ENCODE measurements at regions not wholly inside any gene's neighbourhood (a gene's known extent, or its start where the extent isn't known, plus 50 kb on each side); places are given as distances from the start of the nearest gene placed in this dataset.

DNA sequence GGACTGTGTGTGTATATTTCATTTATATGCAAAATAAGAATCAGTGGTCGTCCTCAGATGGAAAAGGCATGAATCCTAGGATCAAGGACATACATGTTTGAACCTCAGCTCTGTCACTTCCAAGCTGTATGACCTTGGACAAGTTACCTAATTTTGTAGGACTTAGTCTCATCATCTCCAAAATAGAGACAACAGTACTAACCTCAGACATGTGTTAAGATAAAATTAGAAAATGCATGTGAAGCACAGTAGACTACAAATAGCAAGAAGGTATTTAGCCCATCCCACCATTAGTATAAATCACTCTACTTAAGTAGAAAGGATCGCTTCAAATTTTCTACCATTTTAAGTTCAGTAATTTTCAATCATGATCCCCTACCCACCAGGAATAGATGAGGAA, 309.8 kb downstream of the ZEB2 start:
- Histone ChIP-seq H3K4me3 (ENCODE audit: low read depth in 1 of 2, low read length in 2 of 2) (no peak overlapping the region), H3K4me1 (ENCODE audit: control insufficient read depth in 1 of 2, insufficient read depth in 2 of 2, low read length in 2 of 2) (no peaks in the 10 kb centered on the region), H3K9me3 (ENCODE audit: control insufficient read depth in 1 of 2, low read length in 2 of 2) (no peaks in the 10 kb centered on the region), H3K27ac (ENCODE audit: low read length) (no peak overlapping the region), H3K36me3 (ENCODE audit: control insufficient read depth in 1 of 2, insufficient read depth in 2 of 2, low read length in 2 of 2) (no peaks in the 10 kb centered on the region), H3K27me3 (ENCODE audit: low read depth, low read length) (no peaks in the 10 kb centered on the region)

DNA sequence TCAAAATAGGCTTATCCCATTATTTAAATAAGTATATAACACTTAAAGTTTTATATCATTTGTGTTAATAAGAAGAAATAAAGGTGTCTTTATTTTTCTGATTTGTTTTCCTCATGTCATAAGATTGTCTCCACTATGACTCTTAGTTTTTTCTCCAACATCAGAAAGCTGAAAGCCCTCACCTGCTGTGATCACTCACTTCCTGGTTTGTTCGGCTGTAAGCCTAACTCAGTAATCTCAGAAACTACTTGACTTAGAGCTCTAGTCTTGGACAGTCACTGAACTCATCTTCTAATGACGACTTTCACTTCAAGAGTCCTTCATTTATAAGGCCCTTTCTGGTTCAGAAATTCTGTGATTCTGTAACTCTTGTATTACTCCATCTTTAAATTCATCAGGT, 311.0 kb downstream of the ZEB2 start:
- no peak overlapping the region for H3K4me3 ChIP-seq (ENCODE audit: low read depth in 1 of 2, low read length in 2 of 2)
- H3K4me1 ChIP-seq (ENCODE audit: control insufficient read depth in 1 of 2, insufficient read depth in 2 of 2, low read length in 2 of 2) = no peaks in the 10 kb centered on the region
- H3K9me3 ChIP-seq (ENCODE audit: control insufficient read depth in 1 of 2, low read length in 2 of 2) = no peaks in the 10 kb centered on the region

GRCh38 chr2:144206019-144206418, 313.9 kb downstream of the ZEB2 start:
- no peak overlapping the region for H3K4me3 ChIP-seq (ENCODE audit: low read depth in 1 of 2, low read length in 2 of 2)
- no peak overlapping the region for H3K27ac ChIP-seq (ENCODE audit: low read length)
- H3K27me3 ChIP-seq (ENCODE audit: low read depth, low read length) = no peaks in the 10 kb centered on the region
- no peaks in the 10 kb centered on the region for H3K36me3 ChIP-seq (ENCODE audit: control insufficient read depth in 1 of 2, insufficient read depth in 2 of 2, low read length in 2 of 2)
- H3K4me1 ChIP-seq (ENCODE audit: control insufficient read depth in 1 of 2, insufficient read depth in 2 of 2, low read length in 2 of 2) = no peaks in the 10 kb centered on the region
- H3K9me3 ChIP-seq (ENCODE audit: control insufficient read depth in 1 of 2, low read length in 2 of 2) = no peaks in the 10 kb centered on the region

More for the DNA sequence above, 311.0 kb downstream of the ZEB2 start:
- H3K36me3 ChIP-seq (ENCODE audit: control insufficient read depth in 1 of 2, insufficient read depth in 2 of 2, low read length in 2 of 2) = no peaks in the 10 kb centered on the region
- H3K27ac ChIP-seq (ENCODE audit: low read length) = no peak overlapping the region
- no peaks in the 10 kb centered on the region for H3K27me3 ChIP-seq (ENCODE audit: low read depth, low read length)

DNA sequence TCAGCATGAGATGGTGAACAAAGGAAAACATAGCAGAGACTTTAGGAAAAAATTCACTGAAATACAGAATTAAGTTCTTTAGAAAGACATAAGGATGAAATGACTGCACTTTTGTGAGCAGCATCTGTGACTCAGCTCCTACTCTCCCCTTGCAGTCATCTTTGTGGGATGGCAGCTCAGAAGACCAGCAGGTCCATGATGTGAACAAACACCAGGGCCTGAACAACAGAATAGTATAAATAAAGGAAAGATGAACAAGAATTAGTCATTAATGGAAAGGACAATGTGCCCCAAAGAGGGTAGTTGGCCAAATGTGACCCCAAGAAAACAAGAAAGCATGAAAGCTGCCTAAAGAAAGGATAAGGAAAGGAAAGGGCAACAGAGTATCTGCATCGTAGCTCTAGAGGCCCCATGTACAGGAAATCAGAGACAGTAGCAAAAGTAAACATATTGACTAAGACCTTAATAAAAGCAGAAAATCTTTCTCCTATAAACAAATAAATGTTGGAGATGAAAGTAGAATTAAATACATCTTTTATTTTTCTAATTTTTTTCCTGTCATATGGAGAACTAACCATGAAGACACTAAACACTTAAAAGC, 318.0 kb downstream of the ZEB2 start:
- H3K27ac ChIP-seq (ENCODE audit: low read length) = no peak overlapping the region
- H3K27me3 ChIP-seq (ENCODE audit: low read depth, low read length) = no peaks in the 10 kb centered on the region

GRCh38 chr2:144201126-144201525, 318.8 kb downstream of the ZEB2 start:
- Histone ChIP-seq H3K9me3 (ENCODE audit: control insufficient read depth in 1 of 2, low read length in 2 of 2) (no peaks in the 10 kb centered on the region), H3K27me3 (ENCODE audit: low read depth, low read length) (no peaks in the 10 kb centered on the region), H3K4me3 (ENCODE audit: low read depth in 1 of 2, low read length in 2 of 2) (no peak overlapping the region), H3K27ac (ENCODE audit: low read length) (no peak overlapping the region), H3K4me1 (ENCODE audit: control insufficient read depth in 1 of 2, insufficient read depth in 2 of 2, low read length in 2 of 2) (peaks cover 0 to 5% of the 10 kb centered on the region in 2 donors), H3K36me3 (ENCODE audit: control insufficient read depth in 1 of 2, insufficient read depth in 2 of 2, low read length in 2 of 2) (no peaks in the 10 kb centered on the region)

More for the DNA sequence above, 318.0 kb downstream of the ZEB2 start:
- no peak overlapping the region for H3K4me3 ChIP-seq (ENCODE audit: low read depth in 1 of 2, low read length in 2 of 2)
- H3K9me3 ChIP-seq (ENCODE audit: control insufficient read depth in 1 of 2, low read length in 2 of 2) = no peaks in the 10 kb centered on the region
- no peaks in the 10 kb centered on the region for H3K36me3 ChIP-seq (ENCODE audit: control insufficient read depth in 1 of 2, insufficient read depth in 2 of 2, low read length in 2 of 2)
- H3K4me1 ChIP-seq (ENCODE audit: control insufficient read depth in 1 of 2, insufficient read depth in 2 of 2, low read length in 2 of 2) = peaks cover 0 to 5% of the 10 kb centered on the region in 2 donors

- H3K27ac ChIP-seq (ENCODE audit: low read length) = no peak overlapping the region
- no peaks in the 10 kb centered on the region for H3K36me3 ChIP-seq (ENCODE audit: control insufficient read depth in 1 of 2, insufficient read depth in 2 of 2, low read length in 2 of 2)
Measured at GRCh38 chr2:144198116-144198515, 321.8 kb downstream of the ZEB2 start.

GRCh38 chr2:144194326-144195071, 325.4 kb downstream of the ZEB2 start:
- H3K27ac ChIP-seq (ENCODE audit: low read length) = no peak overlapping the region
- H3K27me3 ChIP-seq (ENCODE audit: low read depth, low read length) = no peaks in the 10 kb centered on the region

More at GRCh38 chr2:144198116-144198515, 321.8 kb downstream of the ZEB2 start:
- Histone ChIP-seq H3K9me3 (ENCODE audit: control insufficient read depth in 1 of 2, low read length in 2 of 2) (no peaks in the 10 kb centered on the region), H3K4me1 (ENCODE audit: control insufficient read depth in 1 of 2, insufficient read depth in 2 of 2, low read length in 2 of 2) (peaks cover 0 to 5% of the 10 kb centered on the region in 2 donors), H3K27me3 (ENCODE audit: low read depth, low read length) (no peaks in the 10 kb centered on the region), H3K4me3 (ENCODE audit: low read depth in 1 of 2, low read length in 2 of 2) (no peak overlapping the region)

GRCh38 chr2:144190908-144191605, 328.9 kb downstream of the ZEB2 start:
- no peaks in the 10 kb centered on the region for H3K4me1 ChIP-seq (ENCODE audit: control insufficient read depth in 1 of 2, insufficient read depth in 2 of 2, low read length in 2 of 2)

More at GRCh38 chr2:144194326-144195071, 325.4 kb downstream of the ZEB2 start:
- Histone ChIP-seq H3K4me1 (ENCODE audit: control insufficient read depth in 1 of 2, insufficient read depth in 2 of 2, low read length in 2 of 2) (peaks cover 0 to 5% of the 10 kb centered on the region in 2 donors), H3K9me3 (ENCODE audit: control insufficient read depth in 1 of 2, low read length in 2 of 2) (no peaks in the 10 kb centered on the region), H3K36me3 (ENCODE audit: control insufficient read depth in 1 of 2, insufficient read depth in 2 of 2, low read length in 2 of 2) (no peaks in the 10 kb centered on the region), H3K4me3 (ENCODE audit: low read depth in 1 of 2, low read length in 2 of 2) (no peak overlapping the region)

GRCh38 chr2:144183727-144184126, 336.2 kb downstream of the ZEB2 start:
- Histone ChIP-seq H3K4me3 (ENCODE audit: low read depth in 1 of 2, low read length in 2 of 2) (no peak overlapping the region), H3K27ac (ENCODE audit: low read length) (no peak overlapping the region), H3K4me1 (ENCODE audit: control insufficient read depth in 1 of 2, insufficient read depth in 2 of 2, low read length in 2 of 2) (no peaks in the 10 kb centered on the region)

More at GRCh38 chr2:144190908-144191605, 328.9 kb downstream of the ZEB2 start:
- H3K9me3 ChIP-seq (ENCODE audit: control insufficient read depth in 1 of 2, low read length in 2 of 2) = no peaks in the 10 kb centered on the region
- no peak overlapping the region for H3K27ac ChIP-seq (ENCODE audit: low read length)
- H3K4me3 ChIP-seq (ENCODE audit: low read depth in 1 of 2, low read length in 2 of 2) = no peak overlapping the region
- H3K36me3 ChIP-seq (ENCODE audit: control insufficient read depth in 1 of 2, insufficient read depth in 2 of 2, low read length in 2 of 2) = no peaks in the 10 kb centered on the region
- no peaks in the 10 kb centered on the region for H3K27me3 ChIP-seq (ENCODE audit: low read depth, low read length)

GRCh38 chr2:144181001-144181400, 338.9 kb downstream of the ZEB2 start:
- Histone ChIP-seq H3K27ac (ENCODE audit: low read length) (no peak overlapping the region), H3K9me3 (ENCODE audit: control insufficient read depth in 1 of 2, low read length in 2 of 2) (no peaks in the 10 kb centered on the region), H3K36me3 (ENCODE audit: control insufficient read depth in 1 of 2, insufficient read depth in 2 of 2, low read length in 2 of 2) (no peaks in the 10 kb centered on the region), H3K27me3 (ENCODE audit: low read depth, low read length) (no peaks in the 10 kb centered on the region), H3K4me1 (ENCODE audit: control insufficient read depth in 1 of 2, insufficient read depth in 2 of 2, low read length in 2 of 2) (no peaks in the 10 kb centered on the region), H3K4me3 (ENCODE audit: low read depth in 1 of 2, low read length in 2 of 2) (no peak overlapping the region)

More at GRCh38 chr2:144183727-144184126, 336.2 kb downstream of the ZEB2 start:
- Histone ChIP-seq H3K36me3 (ENCODE audit: control insufficient read depth in 1 of 2, insufficient read depth in 2 of 2, low read length in 2 of 2) (no peaks in the 10 kb centered on the region), H3K9me3 (ENCODE audit: control insufficient read depth in 1 of 2, low read length in 2 of 2) (no peaks in the 10 kb centered on the region), H3K27me3 (ENCODE audit: low read depth, low read length) (no peaks in the 10 kb centered on the region)

DNA sequence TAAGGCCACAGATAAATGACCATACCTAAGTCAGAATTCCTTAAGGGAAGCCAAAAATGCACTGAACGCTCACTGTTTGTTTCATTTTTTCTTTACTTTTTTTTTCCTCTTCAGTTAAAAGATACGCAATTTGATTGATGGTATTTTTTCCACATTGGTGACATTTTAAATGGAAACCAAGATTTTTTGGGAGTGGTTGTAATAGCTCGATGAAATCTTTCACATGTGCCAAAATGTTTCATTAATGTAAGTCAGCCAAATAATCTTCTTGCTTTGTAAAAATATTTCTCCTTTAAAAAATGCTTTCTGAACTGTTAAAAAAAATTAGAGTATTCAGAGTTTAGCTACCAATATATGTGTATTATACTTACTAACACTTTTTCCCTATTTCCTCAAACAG, 339.8 kb downstream of the ZEB2 start:
- Histone ChIP-seq H3K4me1 (ENCODE audit: control insufficient read depth in 1 of 2, insufficient read depth in 2 of 2, low read length in 2 of 2) (no peaks in the 10 kb centered on the region), H3K27me3 (ENCODE audit: low read depth, low read length) (no peaks in the 10 kb centered on the region), H3K4me3 (ENCODE audit: low read depth in 1 of 2, low read length in 2 of 2) (no peak overlapping the region), H3K9me3 (ENCODE audit: control insufficient read depth in 1 of 2, low read length in 2 of 2) (no peaks in the 10 kb centered on the region), H3K36me3 (ENCODE audit: control insufficient read depth in 1 of 2, insufficient read depth in 2 of 2, low read length in 2 of 2) (no peaks in the 10 kb centered on the region), H3K27ac (ENCODE audit: low read length) (peak overlapping the region; percentile 18)
